Endothelial cell of hepatic sinusoid (primary cell): ENCODE measurements at regions not wholly inside any gene's neighbourhood (a gene's known extent, or its start where the extent isn't known, plus 50 kb on each side); places are given as distances from the start of the nearest gene placed in this dataset.

Experiments used
- in situ Hi-C: cut with HindIII; loops from 2 replicates; pipeline ENCODE4 v1.10.0; 2017; ENCODE audit warnings: low sequenced_read_pairs

- in situ Hi-C loops = no loop called here
Measured at GRCh38 chr9:129351058-129351641, 173.1 kb upstream of the IER5L start.

GRCh38 chr9:129350143-129350935, 172.3 kb upstream of the IER5L start:
- in situ Hi-C loops = no loop called here

GRCh38 chr9:129349665-129349947, 171.5 kb upstream of the IER5L start:
- in situ Hi-C loops = loop anchor here (10.0 kb wide), 1 partner anchor 115 kb away; no protein-coding TSS in a partner anchor

GRCh38 chr9:129348890-129349664, 171.0 kb upstream of the IER5L start:
- in situ Hi-C loops = loop anchor here (10.0 kb wide), 1 partner anchor 116 kb away; no protein-coding TSS in a partner anchor

- in situ Hi-C loops = loop anchor here (10.0 kb wide), 1 partner anchor 117 kb away; no protein-coding TSS in a partner anchor
Measured at GRCh38 chr9:129347316-129348120, 169.5 kb upstream of the IER5L start.

GRCh38 chr9:129346046-129346445, 168.0 kb upstream of the IER5L start:
- in situ Hi-C loops = loop anchor here (10.0 kb wide), 1 partner anchor 119 kb away; no protein-coding TSS in a partner anchor

- in situ Hi-C loops = loop anchor here (10.0 kb wide), 1 partner anchor 120 kb away; no protein-coding TSS in a partner anchor
Measured at GRCh38 chr9:129344641-129345495, 166.8 kb upstream of the IER5L start.

GRCh38 chr9:129343424-129344375, 165.6 kb upstream of the IER5L start:
- in situ Hi-C loops = loop anchor here (10.0 kb wide), 1 partner anchor 121 kb away; no protein-coding TSS in a partner anchor

- in situ Hi-C loops = loop anchor here (10.0 kb wide), 1 partner anchor 122 kb away; no protein-coding TSS in a partner anchor
Measured at GRCh38 chr9:129342591-129343423, 164.7 kb upstream of the IER5L start.

- in situ Hi-C loops = loop anchor here (10.0 kb wide), 1 partner anchor 123 kb away; no protein-coding TSS in a partner anchor
Measured at GRCh38 chr9:129341987-129342348, 163.9 kb upstream of the IER5L start.

- in situ Hi-C loops = loop anchor here (10.0 kb wide), 1 partner anchor 123 kb away; no protein-coding TSS in a partner anchor
Measured at GRCh38 chr9:129341171-129341986, 163.3 kb upstream of the IER5L start.

- in situ Hi-C loops = loop anchor here (10.0 kb wide), 1 partner anchor 124 kb away; no protein-coding TSS in a partner anchor
Measured at GRCh38 chr9:129340427-129341170, 162.5 kb upstream of the IER5L start.

- in situ Hi-C loops = loop anchor here (10.0 kb wide), 1 partner anchor 125 kb away; no protein-coding TSS in a partner anchor
Measured at GRCh38 chr9:129339539-129340157, 161.6 kb upstream of the IER5L start.

- in situ Hi-C loops = no loop called here
Measured at GRCh38 chr9:129338724-129339430, 160.8 kb upstream of the IER5L start.
